HEK293 (cell line): ENCODE measurements at regions not wholly inside any gene's neighbourhood (a gene's known extent, or its start where the extent isn't known, plus 50 kb on each side); places are given as distances from the start of the nearest gene placed in this dataset.

Source experiments
- CTCF ChIA-PET: fragments of 350-600 bp; formaldehyde crosslinking; extraction: SDS; loops from one replicate; lab custom pipeline; 2021; ENCODE audit warnings: antibody characterized with exemption; lab: Yijun Ruan, JAX
- POLR2A ChIA-PET: fragments of 300-600 bp; formaldehyde crosslinking; extraction: SDS; loops from one replicate; lab custom pipeline; 2020; ENCODE audit warnings: antibody characterized with exemption, inconsistent platforms; lab: Yijun Ruan, JAX
- H3K27ac ChIP-seq: fragments of 200-500 bp; sonication (Bioruptor generic); 2 replicates; pipeline ENCODE4 v1.5.1; 2014; ENCODE audit warnings: low read depth, low read length, control low read depth, inconsistent platforms; ENCODE audit errors: extremely low read depth
- H3K36me3 ChIP-seq, 2 experiments: fragments of 200-500 bp in 1 of 2; sonication (Bioruptor generic) in 1 of 2; 1 replicate in 1 of 2; 2 replicates in 1 of 2; pipeline ENCODE4 v1.5.1; 2014 to 2017; ENCODE audit warnings: inconsistent platforms in 2 of 2, low read length in 2 of 2; ENCODE audit not compliant: control insufficient read depth in 2 of 2, insufficient read depth in 1 of 2
- H3K4me1 ChIP-seq: fragments of 200-500 bp; sonication (Bioruptor generic); 2 replicates; pipeline ENCODE4 v1.5.1; 2014; ENCODE audit warnings: mild to moderate bottlenecking, low read length, inconsistent platforms; ENCODE audit not compliant: control insufficient read depth, insufficient read depth
- H3K4me3 ChIP-seq: 2 replicates; pipeline ENCODE4 v1.5.1; 2011; ENCODE audit warnings: low read depth, mild to moderate bottlenecking, control low read depth, low read length, moderate library complexity
- H3K9me3 ChIP-seq: fragments of 200-500 bp; sonication (Bioruptor generic); 2 replicates; pipeline ENCODE4 v1.5.1; 2014; ENCODE audit warnings: low read depth, low read length, inconsistent platforms; ENCODE audit not compliant: control insufficient read depth, insufficient read depth
- EGR2 ChIP-seq: fragments of 450-650 bp; formaldehyde crosslinking; IDR thresholded peaks from 2 replicates; pipeline ENCODE4 v1.5.1; 2016; ENCODE audit warnings: low read depth, missing biosample characterization, missing genetic modification characterization
- GLIS2 ChIP-seq: fragments of 450-650 bp; formaldehyde crosslinking; IDR thresholded peaks from 2 replicates; pipeline ENCODE4 v1.5.1; 2016; ENCODE audit warnings: missing biosample characterization, missing genetic modification characterization
- HOXA7 ChIP-seq: sonication (generic); formaldehyde crosslinking; IDR thresholded peaks from 2 replicates; pipeline ENCODE4 v1.8.1; 2022; ENCODE audit warnings: missing genetic modification reagents, borderline replicate concordance
- KLF8 ChIP-seq: fragments of 450-650 bp; formaldehyde crosslinking; IDR thresholded peaks from 2 replicates; pipeline ENCODE4 v1.5.1; 2016; ENCODE audit warnings: missing biosample characterization, missing genetic modification characterization
- MZF1 ChIP-seq: fragments of 450-650 bp; formaldehyde crosslinking; IDR thresholded peaks from 2 replicates; pipeline ENCODE4 v1.5.1; 2017; ENCODE audit warnings: missing biosample characterization, missing genetic modification characterization, borderline replicate concordance
- SCRT2 ChIP-seq: fragments of 450-650 bp; formaldehyde crosslinking; IDR thresholded peaks from 2 replicates; pipeline ENCODE4 v1.5.1; 2016; ENCODE audit warnings: missing biosample characterization, missing genetic modification characterization
- ZBTB1 ChIP-seq: fragments of 450-650 bp; formaldehyde crosslinking; IDR thresholded peaks from 2 replicates; pipeline ENCODE4 v1.5.1; 2016; ENCODE audit warnings: missing biosample characterization, missing genetic modification characterization
- ZBTB7A ChIP-seq: fragments of 450-650 bp; formaldehyde crosslinking; IDR thresholded peaks from 2 replicates; pipeline ENCODE4 v1.5.1; 2016; ENCODE audit warnings: low read depth, missing biosample characterization, missing genetic modification characterization
- ZFHX2 ChIP-seq: fragments of 450-650 bp; formaldehyde crosslinking; conservative IDR thresholded peaks from 2 replicates; pipeline ENCODE4 v1.5.1; 2016; ENCODE audit warnings: missing biosample characterization, missing genetic modification characterization
- ZNF121 ChIP-seq: fragments of 450-650 bp; formaldehyde crosslinking; IDR thresholded peaks from 2 replicates; pipeline ENCODE4 v1.5.1; 2016; ENCODE audit warnings: missing biosample characterization, missing genetic modification characterization
- ZNF16 ChIP-seq: fragments of 450-650 bp; formaldehyde crosslinking; IDR thresholded peaks from 2 replicates; pipeline ENCODE4 v1.5.1; 2016; ENCODE audit warnings: low read depth, missing biosample characterization, missing genetic modification characterization
- ZNF214 ChIP-seq: fragments of 450-650 bp; formaldehyde crosslinking; IDR thresholded peaks from 2 replicates; pipeline ENCODE4 v1.5.1; 2017; ENCODE audit warnings: missing biosample characterization, mild to moderate bottlenecking, missing genetic modification characterization, borderline replicate concordance
- ZNF23 ChIP-seq: fragments of 450-650 bp; formaldehyde crosslinking; IDR thresholded peaks from 2 replicates; pipeline ENCODE4 v1.5.1; 2016; ENCODE audit warnings: missing biosample characterization, missing genetic modification characterization, borderline replicate concordance
- ZNF366 ChIP-seq: fragments of 450-650 bp; formaldehyde crosslinking; conservative IDR thresholded peaks from 2 replicates; pipeline ENCODE4 v1.5.1; 2016; ENCODE audit warnings: missing biosample characterization, missing genetic modification characterization
- ZNF394 ChIP-seq: fragments of 450-650 bp; formaldehyde crosslinking; IDR thresholded peaks from 2 replicates; pipeline ENCODE4 v1.5.1; 2016; ENCODE audit warnings: missing biosample characterization, missing genetic modification characterization, mild to moderate bottlenecking, moderate library complexity, borderline replicate concordance
- ZNF404 ChIP-seq: fragments of 450-650 bp; formaldehyde crosslinking; IDR thresholded peaks from 2 replicates; pipeline ENCODE4 v1.5.1; 2017; ENCODE audit warnings: missing biosample characterization, missing genetic modification characterization
- ZNF561 ChIP-seq: fragments of 450-650 bp; IDR thresholded peaks from 2 replicates; pipeline ENCODE4 v1.5.1; 2018; ENCODE audit warnings: missing biosample characterization, missing genetic modification characterization, borderline replicate concordance
- ZNF610 ChIP-seq: fragments of 450-650 bp; formaldehyde crosslinking; IDR thresholded peaks from 2 replicates; pipeline ENCODE4 v1.5.1; 2016; ENCODE audit warnings: missing biosample characterization, missing genetic modification characterization, borderline replicate concordance
- ZNF626 ChIP-seq: fragments of 450-650 bp; sonication (Bioruptor Pico); formaldehyde crosslinking; IDR thresholded peaks from 2 replicates; pipeline ENCODE4 v1.5.1; 2018; ENCODE audit warnings: missing biosample characterization, missing genetic modification characterization, inconsistent platforms
- ZNF660 ChIP-seq: fragments of 450-650 bp; IDR thresholded peaks from 2 replicates; pipeline ENCODE4 v1.5.1; 2018; ENCODE audit warnings: missing biosample characterization, mild to moderate bottlenecking, missing genetic modification characterization
- ZNF670 ChIP-seq: fragments of 450-650 bp; formaldehyde crosslinking; IDR thresholded peaks from 2 replicates; pipeline ENCODE4 v1.5.1; 2016; ENCODE audit warnings: missing biosample characterization, missing genetic modification characterization, low read depth
- ZNF701 ChIP-seq: fragments of 450-650 bp; formaldehyde crosslinking; IDR thresholded peaks from 2 replicates; pipeline ENCODE4 v1.5.1; 2016; ENCODE audit warnings: missing biosample characterization, missing genetic modification characterization
- ZNF837 ChIP-seq: fragments of 450-650 bp; formaldehyde crosslinking; IDR thresholded peaks from 2 replicates; pipeline ENCODE4 v1.5.1; 2016; ENCODE audit warnings: missing biosample characterization, missing genetic modification characterization
- ZSCAN23 ChIP-seq: fragments of 450-650 bp; formaldehyde crosslinking; IDR thresholded peaks from 2 replicates; pipeline ENCODE4 v1.5.1; 2016; ENCODE audit warnings: missing biosample characterization, missing genetic modification characterization
- TF ChIP-seq, protein P1 (sequence below): fragments of 450-650 bp; IDR thresholded peaks from 2 replicates; pipeline ENCODE4 v1.5.1; 2018; ENCODE audit warnings: missing biosample characterization, missing genetic modification characterization
- TF ChIP-seq, protein P2 (sequence below): fragments of 450-650 bp; formaldehyde crosslinking; IDR thresholded peaks from 2 replicates; pipeline ENCODE4 v1.5.1; 2016; ENCODE audit warnings: missing biosample characterization, missing genetic modification characterization, low read depth
- TF ChIP-seq, protein P3 (sequence below): fragments of 450-650 bp; formaldehyde crosslinking; IDR thresholded peaks from 2 replicates; pipeline ENCODE4 v1.5.1; 2016; ENCODE audit warnings: missing biosample characterization, missing genetic modification characterization
- TF ChIP-seq, protein P4 (sequence below): fragments of 450-650 bp; formaldehyde crosslinking; IDR thresholded peaks from 2 replicates; pipeline ENCODE4 v1.5.1; 2016; ENCODE audit warnings: missing biosample characterization, missing genetic modification characterization

DNA sequence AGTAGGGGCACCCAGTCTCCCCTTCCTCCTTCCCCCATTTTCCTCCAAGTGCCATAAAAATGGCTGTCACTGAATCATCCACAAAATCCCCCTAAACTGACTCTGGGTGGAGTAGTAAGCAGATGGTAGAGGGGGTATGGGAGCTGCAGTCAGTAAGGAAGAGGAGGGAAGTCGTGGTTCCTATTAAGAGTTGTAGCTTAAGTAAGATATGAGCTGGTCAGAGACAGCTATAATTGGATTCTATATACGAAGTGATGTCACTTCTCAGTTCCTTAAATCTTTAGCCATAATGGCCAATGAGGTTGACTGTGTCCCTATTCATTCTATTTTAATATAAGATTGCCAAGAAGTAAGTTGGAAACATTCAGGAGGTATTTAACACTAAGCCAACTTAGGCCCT lies 131.7 kb downstream of the SLC16A9 start:
- H3K9me3 ChIP-seq, result no peaks in the 10 kb centered on the region
- ChIA-PET CTCF (interaction anchor here (0.6 to 3.9 kb wide), 3 partner anchors 338 to 553 kb away, joined by 3 to 24 read pairs (median 18); no protein-coding TSS in a partner anchor), POLR2A (no interaction called here)
- no peaks in the 10 kb centered on the region for H3K36me3 ChIP-seq
- no peak overlapping the region for H3K27ac ChIP-seq
- H3K4me1 ChIP-seq, result no peaks in the 10 kb centered on the region
- no peak overlapping the region for H3K4me3 ChIP-seq
- no peak for TF ChIP-seq ZNF366 (tag by site-specific recombination)
- TF ChIP-seq, protein P1, sequence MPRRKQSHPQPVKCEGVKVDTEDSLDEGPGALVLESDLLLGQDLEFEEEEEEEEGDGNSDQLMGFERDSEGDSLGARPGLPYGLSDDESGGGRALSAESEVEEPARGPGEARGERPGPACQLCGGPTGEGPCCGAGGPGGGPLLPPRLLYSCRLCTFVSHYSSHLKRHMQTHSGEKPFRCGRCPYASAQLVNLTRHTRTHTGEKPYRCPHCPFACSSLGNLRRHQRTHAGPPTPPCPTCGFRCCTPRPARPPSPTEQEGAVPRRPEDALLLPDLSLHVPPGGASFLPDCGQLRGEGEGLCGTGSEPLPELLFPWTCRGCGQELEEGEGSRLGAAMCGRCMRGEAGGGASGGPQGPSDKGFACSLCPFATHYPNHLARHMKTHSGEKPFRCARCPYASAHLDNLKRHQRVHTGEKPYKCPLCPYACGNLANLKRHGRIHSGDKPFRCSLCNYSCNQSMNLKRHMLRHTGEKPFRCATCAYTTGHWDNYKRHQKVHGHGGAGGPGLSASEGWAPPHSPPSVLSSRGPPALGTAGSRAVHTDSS (tag by site-specific recombination), result no peak
- no peak for TF ChIP-seq ZNF837 (tag by site-specific recombination)
- TF ChIP-seq ZNF670 (tag by site-specific recombination), result no peak
- TF ChIP-seq, protein P2, sequence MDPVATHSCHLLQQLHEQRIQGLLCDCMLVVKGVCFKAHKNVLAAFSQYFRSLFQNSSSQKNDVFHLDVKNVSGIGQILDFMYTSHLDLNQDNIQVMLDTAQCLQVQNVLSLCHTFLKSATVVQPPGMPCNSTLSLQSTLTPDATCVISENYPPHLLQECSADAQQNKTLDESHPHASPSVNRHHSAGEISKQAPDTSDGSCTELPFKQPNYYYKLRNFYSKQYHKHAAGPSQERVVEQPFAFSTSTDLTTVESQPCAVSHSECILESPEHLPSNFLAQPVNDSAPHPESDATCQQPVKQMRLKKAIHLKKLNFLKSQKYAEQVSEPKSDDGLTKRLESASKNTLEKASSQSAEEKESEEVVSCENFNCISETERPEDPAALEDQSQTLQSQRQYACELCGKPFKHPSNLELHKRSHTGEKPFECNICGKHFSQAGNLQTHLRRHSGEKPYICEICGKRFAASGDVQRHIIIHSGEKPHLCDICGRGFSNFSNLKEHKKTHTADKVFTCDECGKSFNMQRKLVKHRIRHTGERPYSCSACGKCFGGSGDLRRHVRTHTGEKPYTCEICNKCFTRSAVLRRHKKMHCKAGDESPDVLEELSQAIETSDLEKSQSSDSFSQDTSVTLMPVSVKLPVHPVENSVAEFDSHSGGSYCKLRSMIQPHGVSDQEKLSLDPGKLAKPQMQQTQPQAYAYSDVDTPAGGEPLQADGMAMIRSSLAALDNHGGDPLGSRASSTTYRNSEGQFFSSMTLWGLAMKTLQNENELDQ (tag by site-specific recombination), result no peak
- TF ChIP-seq ZNF121 (tag by site-specific recombination), result no peak
- no peak for TF ChIP-seq ZNF16 (tag by site-specific recombination)
- no peak for TF ChIP-seq ZNF23 (tag by site-specific recombination)
- no peak for TF ChIP-seq ZNF626 (tag by site-specific recombination)
- TF ChIP-seq, protein P3, sequence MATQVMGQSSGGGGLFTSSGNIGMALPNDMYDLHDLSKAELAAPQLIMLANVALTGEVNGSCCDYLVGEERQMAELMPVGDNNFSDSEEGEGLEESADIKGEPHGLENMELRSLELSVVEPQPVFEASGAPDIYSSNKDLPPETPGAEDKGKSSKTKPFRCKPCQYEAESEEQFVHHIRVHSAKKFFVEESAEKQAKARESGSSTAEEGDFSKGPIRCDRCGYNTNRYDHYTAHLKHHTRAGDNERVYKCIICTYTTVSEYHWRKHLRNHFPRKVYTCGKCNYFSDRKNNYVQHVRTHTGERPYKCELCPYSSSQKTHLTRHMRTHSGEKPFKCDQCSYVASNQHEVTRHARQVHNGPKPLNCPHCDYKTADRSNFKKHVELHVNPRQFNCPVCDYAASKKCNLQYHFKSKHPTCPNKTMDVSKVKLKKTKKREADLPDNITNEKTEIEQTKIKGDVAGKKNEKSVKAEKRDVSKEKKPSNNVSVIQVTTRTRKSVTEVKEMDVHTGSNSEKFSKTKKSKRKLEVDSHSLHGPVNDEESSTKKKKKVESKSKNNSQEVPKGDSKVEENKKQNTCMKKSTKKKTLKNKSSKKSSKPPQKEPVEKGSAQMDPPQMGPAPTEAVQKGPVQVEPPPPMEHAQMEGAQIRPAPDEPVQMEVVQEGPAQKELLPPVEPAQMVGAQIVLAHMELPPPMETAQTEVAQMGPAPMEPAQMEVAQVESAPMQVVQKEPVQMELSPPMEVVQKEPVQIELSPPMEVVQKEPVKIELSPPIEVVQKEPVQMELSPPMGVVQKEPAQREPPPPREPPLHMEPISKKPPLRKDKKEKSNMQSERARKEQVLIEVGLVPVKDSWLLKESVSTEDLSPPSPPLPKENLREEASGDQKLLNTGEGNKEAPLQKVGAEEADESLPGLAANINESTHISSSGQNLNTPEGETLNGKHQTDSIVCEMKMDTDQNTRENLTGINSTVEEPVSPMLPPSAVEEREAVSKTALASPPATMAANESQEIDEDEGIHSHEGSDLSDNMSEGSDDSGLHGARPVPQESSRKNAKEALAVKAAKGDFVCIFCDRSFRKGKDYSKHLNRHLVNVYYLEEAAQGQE (tag by site-specific recombination), result no peak
- TF ChIP-seq, protein P4, sequence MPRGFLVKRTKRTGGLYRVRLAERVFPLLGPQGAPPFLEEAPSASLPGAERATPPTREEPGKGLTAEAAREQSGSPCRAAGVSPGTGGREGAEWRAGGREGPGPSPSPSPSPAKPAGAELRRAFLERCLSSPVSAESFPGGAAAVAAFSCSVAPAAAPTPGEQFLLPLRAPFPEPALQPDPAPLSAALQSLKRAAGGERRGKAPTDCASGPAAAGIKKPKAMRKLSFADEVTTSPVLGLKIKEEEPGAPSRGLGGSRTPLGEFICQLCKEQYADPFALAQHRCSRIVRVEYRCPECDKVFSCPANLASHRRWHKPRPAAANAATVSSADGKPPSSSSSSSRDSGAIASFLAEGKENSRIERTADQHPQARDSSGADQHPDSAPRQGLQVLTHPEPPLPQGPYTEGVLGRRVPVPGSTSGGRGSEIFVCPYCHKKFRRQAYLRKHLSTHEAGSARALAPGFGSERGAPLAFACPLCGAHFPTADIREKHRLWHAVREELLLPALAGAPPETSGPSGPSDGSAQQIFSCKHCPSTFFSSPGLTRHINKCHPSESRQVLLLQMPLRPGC (tag by site-specific recombination), result no peak
- no peak for TF ChIP-seq KLF8
- no peak for TF ChIP-seq SCRT2
- no peak for TF ChIP-seq GLIS2
- no peak for TF ChIP-seq ZNF214
- TF ChIP-seq ZNF561 (tag by site-specific recombination), result no peak

DNA sequence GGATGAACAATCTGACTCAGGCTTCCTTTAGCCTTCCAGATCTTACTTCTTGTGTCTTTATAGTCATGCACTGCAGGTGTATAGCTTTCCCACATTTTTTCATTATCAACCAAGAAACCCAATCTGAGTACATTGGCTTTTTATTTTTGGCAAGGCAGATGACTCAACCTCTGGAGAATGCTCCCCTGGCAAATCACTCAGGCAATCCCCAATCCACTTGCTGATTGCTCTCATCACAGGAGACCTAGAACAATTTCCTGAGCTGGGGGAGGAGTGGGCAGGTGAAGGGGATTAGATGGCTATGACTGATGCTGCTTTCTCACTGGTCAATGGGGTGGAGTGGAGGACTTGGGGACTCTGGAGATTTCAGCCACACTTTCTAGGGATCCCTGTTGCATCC lies 134.4 kb downstream of the SLC16A9 start:
- H3K4me3 ChIP-seq, result no peak overlapping the region
- ChIA-PET CTCF (no interaction called here), POLR2A (no interaction called here)
- H3K36me3 ChIP-seq, result no peaks in the 10 kb centered on the region
- no peaks in the 10 kb centered on the region for H3K9me3 ChIP-seq
- no peak overlapping the region for H3K27ac ChIP-seq
- H3K4me1 ChIP-seq, result no peaks in the 10 kb centered on the region
- TF ChIP-seq ZNF610 (no peak), MZF1 (tag by site-specific recombination) (peak; percentile 58), EGR2 (tag by site-specific recombination) (peak; percentile 40; the same call in 1 of the 2 replicates), ZBTB1 (tag by site-specific recombination) (no peak), ZSCAN23 (tag by site-specific recombination) (no peak), HOXA7 (CRISPR knock-in tag) (no peak), ZNF660 (tag by site-specific recombination) (no peak), ZBTB7A (tag by site-specific recombination) (no peak), ZNF701 (tag by site-specific recombination) (no peak), ZNF394 (tag by site-specific recombination) (no peak), ZFHX2 (peak; percentile 60), ZNF404 (tag by site-specific recombination) (no peak)
